T-helper 2 cell treated with Interferon-gamma antibody and Interleukin-4, amounts not matched to agents 5 μg/mL and 100 μg/mL, for 36 hours (primary cell): ENCODE measurements at regions not wholly inside any gene's neighbourhood (a gene's known extent, or its start where the extent isn't known, plus 50 kb on each side); places are given as distances from the start of the nearest gene placed in this dataset.
A peak's percentile ranks its signal among the peaks of the same experiment; 100 is the strongest.

Experiments
- DNase-seq: peaks from one replicate; pipeline ENCODE4 v3.0.0; 2021; ENCODE audit warnings: low spot score
- H3K27ac Mint-ChIP-seq: one replicate; pipeline ENCODE4 v1.8.0; 2021; ENCODE audit warnings: mild to moderate bottlenecking, mixed read lengths
- H3K27me3 Mint-ChIP-seq: one replicate; pipeline ENCODE4 v1.8.0; 2021; ENCODE audit warnings: low read depth, mixed read lengths
- H3K36me3 Mint-ChIP-seq: one replicate; pipeline ENCODE4 v1.8.0; 2021; ENCODE audit warnings: low read depth, mixed read lengths
- H3K4me1 Mint-ChIP-seq: one replicate; pipeline ENCODE4 v1.8.0; 2021; ENCODE audit warnings: low read depth, mixed read lengths
- H3K4me3 Mint-ChIP-seq: one replicate; pipeline ENCODE4 v1.8.0; 2022; ENCODE audit warnings: mild to moderate bottlenecking, moderate library complexity, mixed read lengths
- H3K9me3 Mint-ChIP-seq: one replicate; pipeline ENCODE4 v1.8.0; 2021; ENCODE audit warnings: mixed read lengths

DNA sequence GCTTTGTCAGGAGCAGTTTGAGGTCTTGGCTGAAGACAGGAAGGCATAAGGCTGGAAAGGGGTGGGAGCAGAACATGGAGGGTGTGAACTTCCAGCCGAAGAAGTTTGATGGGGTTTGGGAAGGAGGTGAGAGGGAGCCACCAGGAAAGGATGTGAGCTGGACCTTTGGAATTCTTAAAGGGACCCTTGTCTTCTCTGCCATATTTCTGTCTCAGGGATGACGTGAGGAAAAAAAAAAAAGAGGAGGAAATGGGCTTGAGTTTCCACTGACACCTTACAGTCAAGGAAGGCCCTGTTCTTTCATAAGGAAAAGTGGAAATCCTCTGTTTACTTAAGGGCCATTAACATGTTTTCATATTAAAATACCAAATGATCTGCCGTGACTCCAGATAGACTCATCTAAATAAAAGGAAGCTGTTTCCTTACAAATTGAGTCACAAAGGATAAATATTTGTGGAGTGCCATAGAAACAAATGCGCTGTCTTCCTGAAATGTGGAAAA lies 132.1 kb downstream of the PALM2AKAP2 start:
- Mint-ChIP-seq H3K36me3 (no peaks in the 10 kb centered on the region), H3K4me3 (no peak overlapping the region), H3K27me3 (no peaks in the 10 kb centered on the region), H3K27ac (no peak overlapping the region), H3K9me3 (no peaks in the 10 kb centered on the region), H3K4me1 (peaks cover 25% of the 10 kb centered on the region)
- DNase-seq, result no peak

DNA sequence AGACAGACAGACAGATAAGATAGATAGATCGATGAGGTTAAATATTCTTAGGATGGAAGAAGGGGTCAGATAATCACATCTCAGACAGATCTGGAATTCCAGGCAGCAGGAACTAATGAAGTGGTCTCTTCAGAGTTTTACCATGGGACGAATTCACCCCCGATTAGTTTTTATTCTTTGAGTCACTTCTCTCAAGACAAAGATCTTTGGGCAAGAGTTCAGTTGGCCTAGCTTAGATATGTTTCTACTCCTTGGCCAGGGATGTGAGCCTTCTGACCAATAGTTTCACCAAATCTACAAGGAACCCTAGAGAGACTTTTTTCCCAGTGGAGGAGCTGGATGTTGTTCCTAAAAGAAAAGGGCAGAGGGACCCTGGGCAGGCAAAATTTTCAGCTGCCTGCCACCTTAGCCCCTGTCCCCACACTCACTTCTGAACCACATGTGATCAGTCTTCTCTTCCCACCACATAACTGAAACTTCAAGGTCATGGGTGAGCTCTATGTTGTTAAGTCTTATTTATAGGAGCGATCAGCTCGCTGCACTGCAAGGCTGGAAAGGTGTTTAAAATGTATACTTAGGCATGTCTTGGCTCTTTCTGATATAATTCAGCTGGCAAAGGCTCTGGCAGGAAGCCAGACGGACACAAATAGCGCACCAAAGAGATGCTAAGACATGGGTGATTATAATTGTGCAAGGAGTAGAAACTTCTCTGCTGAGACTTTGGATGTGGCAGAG lies 132.9 kb downstream of the PALM2AKAP2 start:
- Mint-ChIP-seq H3K36me3 (no peaks in the 10 kb centered on the region), H3K9me3 (no peaks in the 10 kb centered on the region), H3K27ac (peak overlapping the region; percentile 19), H3K4me1 (peaks cover 24% of the 10 kb centered on the region), H3K4me3 (no peak overlapping the region), H3K27me3 (no peaks in the 10 kb centered on the region)
- DNase-seq, result no peak

DNA sequence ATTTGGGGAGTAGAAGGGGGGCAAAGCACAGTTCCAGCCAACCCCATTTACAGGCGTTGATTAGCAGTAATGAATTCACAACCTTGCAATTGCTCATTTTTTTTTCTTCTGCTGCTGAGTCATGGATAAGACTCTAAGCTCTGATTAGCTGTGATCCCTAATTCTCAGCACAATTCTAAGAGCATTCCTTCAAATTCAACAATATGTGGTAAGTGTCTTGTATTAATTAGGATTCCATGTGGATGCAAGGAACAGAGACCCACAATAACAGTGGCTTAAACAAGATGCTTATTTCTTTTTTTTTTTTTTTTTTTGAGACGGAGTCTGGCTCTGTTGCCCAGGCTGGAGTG lies 133.4 kb downstream of the PALM2AKAP2 start:
- Mint-ChIP-seq H3K9me3 (no peaks in the 10 kb centered on the region), H3K4me3 (no peak overlapping the region), H3K36me3 (no peaks in the 10 kb centered on the region)

DNA sequence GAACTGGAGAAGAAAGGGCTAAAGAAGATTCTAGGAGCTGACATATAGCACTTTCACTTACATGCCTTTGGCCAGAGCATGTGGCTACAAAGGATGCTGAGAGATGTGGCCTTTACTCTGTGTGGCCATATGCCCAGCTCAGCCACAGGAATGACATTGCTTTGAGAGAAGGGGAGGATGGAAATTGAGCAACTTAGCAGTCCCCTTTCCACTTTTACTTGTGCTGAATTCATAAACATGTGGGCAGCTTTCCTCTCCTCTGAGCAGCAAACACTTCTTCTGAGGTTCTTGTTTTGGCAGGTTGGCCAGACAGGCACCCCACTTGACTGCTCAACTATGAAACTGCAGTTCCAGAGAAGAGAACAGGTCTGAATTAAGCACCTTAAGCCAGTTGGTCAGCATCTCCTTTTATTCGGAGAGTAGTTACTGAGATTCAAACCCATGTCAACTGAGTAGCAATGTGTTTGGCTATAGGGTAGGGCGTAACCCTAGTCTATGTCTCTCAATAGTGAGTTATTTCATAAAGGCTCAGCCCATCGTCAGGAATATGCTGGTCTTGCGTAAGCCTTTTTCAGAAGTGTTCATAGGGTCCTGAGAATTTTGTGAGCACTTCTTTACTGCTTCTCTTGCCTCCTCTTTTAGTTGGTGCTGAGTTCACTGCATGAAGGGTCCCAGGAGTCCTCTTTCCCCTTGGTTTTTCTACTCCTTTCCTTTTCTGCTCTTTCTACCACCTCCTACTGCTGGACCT lies 134.5 kb downstream of the PALM2AKAP2 start:
- H3K36me3 Mint-ChIP-seq, result no peaks in the 10 kb centered on the region
- no peak overlapping the region for H3K4me3 Mint-ChIP-seq
- H3K27me3 Mint-ChIP-seq, result no peaks in the 10 kb centered on the region
- H3K9me3 Mint-ChIP-seq, result no peaks in the 10 kb centered on the region
- no peak overlapping the region for H3K27ac Mint-ChIP-seq
- H3K4me1 Mint-ChIP-seq, result peaks cover 36% of the 10 kb centered on the region
- no peak for DNase-seq

More for the DNA sequence above, 133.4 kb downstream of the PALM2AKAP2 start:
- no peaks in the 10 kb centered on the region for H3K27me3 Mint-ChIP-seq
- no peak for DNase-seq
- H3K27ac Mint-ChIP-seq, result peak overlapping the region; percentile 19
- H3K4me1 Mint-ChIP-seq, result peaks cover 29% of the 10 kb centered on the region

DNA sequence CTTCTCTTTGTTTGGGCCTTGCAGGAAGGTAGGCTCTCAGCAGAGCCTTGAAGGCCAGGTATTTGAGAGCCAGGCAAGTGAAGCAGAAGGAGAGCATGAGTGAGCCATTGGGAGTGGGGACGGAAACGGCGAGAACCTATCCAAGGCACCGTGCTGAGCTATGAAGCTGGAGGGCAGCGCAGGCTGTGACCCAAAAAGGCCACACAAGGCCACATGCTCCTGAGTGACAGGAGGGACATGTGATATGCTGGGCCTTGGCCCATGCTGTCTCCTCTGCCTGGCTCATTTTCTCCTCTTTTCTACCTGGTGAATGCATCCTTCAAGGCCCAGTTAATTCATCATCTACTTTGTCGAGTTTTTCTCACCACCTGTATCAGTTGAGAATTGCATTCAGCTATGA lies 136.3 kb downstream of the PALM2AKAP2 start:
- Mint-ChIP-seq H3K27me3 (no peaks in the 10 kb centered on the region), H3K36me3 (peaks cover 4% of the 10 kb centered on the region), H3K4me3 (no peak overlapping the region), H3K4me1 (peaks cover 48% of the 10 kb centered on the region), H3K27ac (peak overlapping the region; percentile 58), H3K9me3 (peaks cover 2% of the 10 kb centered on the region)
- DNase-seq, result no peak

DNA sequence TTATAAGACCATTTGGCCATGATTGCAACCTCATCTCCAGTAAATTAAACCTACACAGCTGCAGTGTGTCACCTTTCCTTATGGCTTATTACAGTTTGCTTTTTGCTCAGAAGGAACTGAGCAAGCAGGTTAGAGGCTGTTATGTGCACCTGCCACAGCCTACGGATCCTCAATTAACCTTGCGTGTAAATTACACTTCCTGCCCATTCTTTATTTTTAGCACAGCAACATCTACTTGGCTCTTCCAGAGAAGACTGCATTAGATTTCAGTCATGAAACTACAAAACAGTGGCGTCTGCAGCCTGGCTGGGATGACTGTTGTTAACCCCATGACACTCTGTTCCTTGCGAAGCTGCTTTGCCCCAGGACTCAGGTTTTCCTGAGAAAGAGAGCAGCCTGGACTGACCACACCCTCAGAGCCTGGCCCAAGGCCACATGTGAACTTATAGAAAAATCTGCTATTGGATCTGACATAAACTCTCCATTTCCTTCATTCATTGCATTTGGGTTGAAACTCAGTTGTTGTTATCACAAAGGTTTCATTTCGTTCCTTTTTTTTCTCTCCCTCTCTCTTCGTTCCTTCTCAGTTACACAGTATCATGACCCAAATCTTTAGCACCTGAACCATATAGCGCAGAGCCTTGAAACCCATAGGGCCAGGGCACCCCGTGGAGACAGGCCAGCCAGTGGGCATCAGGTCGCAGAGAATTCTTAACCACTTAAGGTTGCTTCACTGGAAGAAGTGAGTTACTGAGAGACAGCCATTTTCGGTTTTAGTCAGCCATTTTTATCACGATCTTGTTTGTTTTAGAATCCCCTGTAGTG lies 138.6 kb downstream of the PALM2AKAP2 start:
- peak; percentile 79 for DNase-seq
- Mint-ChIP-seq H3K4me3 (peak overlapping the region; percentile 76), H3K27ac (peak overlapping the region; percentile 96), H3K36me3 (peaks cover 4% of the 10 kb centered on the region), H3K4me1 (peaks cover 57% of the 10 kb centered on the region), H3K27me3 (no peaks in the 10 kb centered on the region), H3K9me3 (peaks cover 2% of the 10 kb centered on the region)

DNA sequence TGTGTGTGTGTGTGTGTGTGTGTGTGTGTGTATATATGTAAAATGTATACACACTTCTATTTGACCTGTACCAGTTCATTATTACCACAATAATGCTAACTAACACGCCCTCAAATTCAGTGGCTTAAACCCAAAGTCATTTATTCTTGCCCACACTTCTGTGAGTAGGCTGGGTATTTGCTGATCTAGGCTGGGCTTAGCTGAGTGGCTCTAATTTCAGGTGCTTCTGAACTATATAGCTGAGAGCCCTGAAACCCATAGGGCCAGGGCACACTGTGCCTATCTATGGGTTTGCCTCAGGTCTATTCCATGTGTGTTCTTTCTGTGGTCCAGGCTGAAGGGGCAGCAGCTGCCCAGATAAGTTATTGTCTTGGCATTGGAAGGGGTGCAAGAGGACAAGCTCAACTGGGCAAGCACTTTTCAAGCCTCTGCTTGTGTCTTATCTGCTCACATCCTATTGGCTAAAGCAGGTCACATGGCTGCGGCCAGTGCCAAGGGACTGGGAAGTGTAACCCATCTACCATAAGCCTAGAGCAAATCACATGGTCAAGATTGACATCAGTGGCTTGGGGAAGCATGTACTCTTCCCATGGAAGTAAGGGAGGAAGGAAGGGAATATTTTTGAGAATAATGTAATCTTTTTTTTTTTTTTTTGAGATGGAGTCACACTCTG lies 139.9 kb downstream of the PALM2AKAP2 start:
- Mint-ChIP-seq H3K9me3 (peaks cover 2% of the 10 kb centered on the region), H3K4me3 (peak overlapping the region; percentile 45), H3K36me3 (peaks cover 4% of the 10 kb centered on the region), H3K27ac (peak overlapping the region; percentile 82), H3K27me3 (no peaks in the 10 kb centered on the region), H3K4me1 (peaks cover 53% of the 10 kb centered on the region)
- no peak for DNase-seq

DNA sequence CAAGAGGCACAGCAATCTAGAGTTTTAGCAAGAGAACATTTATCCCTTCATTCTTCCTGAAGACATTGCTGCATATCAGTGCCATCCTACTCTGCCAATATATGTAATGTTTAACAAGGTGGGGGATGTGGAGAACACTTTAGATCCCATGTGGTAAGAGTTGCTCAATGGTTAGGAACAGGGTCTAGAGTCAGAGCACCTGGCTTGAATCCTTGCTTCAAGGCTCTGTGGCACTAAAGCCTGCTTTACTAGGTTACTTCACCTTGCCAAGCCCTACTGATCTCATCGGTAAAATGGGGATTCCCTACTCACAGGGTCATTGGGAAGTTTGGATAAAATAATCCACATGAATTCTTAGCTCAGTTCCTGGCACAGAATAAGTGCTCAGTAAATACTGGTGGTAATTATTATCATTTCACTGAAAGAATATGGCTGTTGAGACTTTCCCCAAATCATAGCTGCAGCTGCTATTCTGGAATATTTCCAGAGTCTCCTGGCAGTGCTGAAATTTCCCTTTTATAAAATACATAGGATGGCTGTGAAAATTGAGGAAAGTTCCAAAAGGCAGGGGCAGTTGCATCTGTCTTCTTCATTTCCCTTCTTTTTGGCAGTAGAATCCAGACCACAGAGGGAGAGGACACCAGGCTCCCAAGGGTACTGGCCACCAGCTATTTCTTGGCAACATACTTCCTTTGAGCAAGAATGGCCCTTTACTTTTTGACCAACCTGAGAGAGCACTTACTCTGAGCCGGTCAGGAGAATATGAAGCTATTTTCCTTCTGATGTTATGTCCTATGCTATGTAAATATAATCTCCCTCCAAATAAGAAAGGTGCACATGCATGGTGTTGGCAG lies 142.8 kb downstream of the PALM2AKAP2 start:
- Mint-ChIP-seq H3K27ac (no peak overlapping the region), H3K36me3 (peaks cover 4% of the 10 kb centered on the region), H3K9me3 (peaks cover 2% of the 10 kb centered on the region), H3K4me1 (peaks cover 58% of the 10 kb centered on the region), H3K4me3 (no peak overlapping the region), H3K27me3 (no peaks in the 10 kb centered on the region)
- no peak for DNase-seq

DNA sequence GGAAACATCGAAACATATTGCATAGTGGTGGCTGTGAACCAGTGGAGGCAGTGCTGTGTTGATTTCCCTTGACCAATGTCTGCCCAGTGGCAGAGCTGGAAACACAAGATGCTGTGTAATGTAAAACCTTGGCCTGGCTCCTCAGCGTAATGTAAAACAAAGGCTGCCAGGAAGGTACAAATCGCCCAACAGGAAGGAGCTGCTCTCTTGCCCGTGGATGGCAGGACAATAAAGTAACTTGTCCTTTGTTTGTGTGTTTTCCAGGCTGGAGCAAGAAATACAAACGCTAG lies 143.4 kb downstream of the PALM2AKAP2 start:
- H3K4me3 Mint-ChIP-seq, result no peak overlapping the region
- H3K9me3 Mint-ChIP-seq, result peaks cover 2% of the 10 kb centered on the region
- no peaks in the 10 kb centered on the region for H3K27me3 Mint-ChIP-seq
- no peak overlapping the region for H3K27ac Mint-ChIP-seq
- no peak for DNase-seq
- peaks cover 4% of the 10 kb centered on the region for H3K36me3 Mint-ChIP-seq
- H3K4me1 Mint-ChIP-seq, result peaks cover 58% of the 10 kb centered on the region

DNA sequence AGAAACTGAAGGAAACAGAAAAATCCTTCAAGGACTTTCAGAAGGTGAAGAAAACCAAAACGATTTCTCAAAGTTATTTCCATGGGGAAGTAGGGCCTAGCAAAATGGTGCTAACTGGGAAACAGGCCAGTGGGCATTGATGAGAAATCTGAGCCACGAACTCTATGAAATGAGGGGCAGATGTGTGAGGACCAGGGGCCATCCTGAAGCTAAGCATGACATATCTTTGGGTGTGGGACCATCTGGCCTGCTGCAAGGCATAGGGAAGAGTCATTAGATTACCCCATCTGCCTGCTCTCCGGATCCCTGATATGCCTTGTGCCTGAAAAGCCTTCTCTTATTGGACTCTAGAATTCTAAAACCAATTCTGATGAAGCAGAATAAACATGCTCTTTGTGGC lies 143.8 kb downstream of the PALM2AKAP2 start:
- Mint-ChIP-seq H3K27me3 (no peaks in the 10 kb centered on the region), H3K27ac (no peak overlapping the region), H3K9me3 (peaks cover 2% of the 10 kb centered on the region), H3K4me1 (peaks cover 57% of the 10 kb centered on the region), H3K36me3 (peaks cover 4% of the 10 kb centered on the region), H3K4me3 (no peak overlapping the region)
- DNase-seq, result no peak

DNA sequence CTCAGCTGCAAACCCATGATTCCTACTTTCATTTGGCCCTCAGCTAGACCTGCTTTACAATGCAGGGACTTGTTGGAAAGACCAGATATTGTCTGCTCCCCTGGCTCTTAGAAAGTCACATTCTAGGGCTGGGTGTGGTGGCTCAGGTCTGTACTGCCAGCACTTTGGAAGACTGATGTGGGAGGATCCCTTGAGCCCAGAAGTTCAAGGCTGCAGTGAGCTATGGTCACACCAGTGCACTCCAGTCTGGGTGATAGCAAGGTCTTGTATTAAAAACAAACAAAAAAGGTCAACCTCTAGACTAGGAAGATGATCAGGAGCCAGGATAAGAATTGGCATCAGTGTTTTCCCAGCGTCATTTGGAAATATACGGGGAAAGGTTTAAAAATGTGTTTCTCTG lies 145.8 kb downstream of the PALM2AKAP2 start:
- DNase-seq, result no peak
- Mint-ChIP-seq H3K27me3 (no peaks in the 10 kb centered on the region), H3K4me3 (no peak overlapping the region), H3K27ac (no peak overlapping the region), H3K36me3 (peaks cover 2% of the 10 kb centered on the region), H3K4me1 (peaks cover 52% of the 10 kb centered on the region), H3K9me3 (no peaks in the 10 kb centered on the region)

DNA sequence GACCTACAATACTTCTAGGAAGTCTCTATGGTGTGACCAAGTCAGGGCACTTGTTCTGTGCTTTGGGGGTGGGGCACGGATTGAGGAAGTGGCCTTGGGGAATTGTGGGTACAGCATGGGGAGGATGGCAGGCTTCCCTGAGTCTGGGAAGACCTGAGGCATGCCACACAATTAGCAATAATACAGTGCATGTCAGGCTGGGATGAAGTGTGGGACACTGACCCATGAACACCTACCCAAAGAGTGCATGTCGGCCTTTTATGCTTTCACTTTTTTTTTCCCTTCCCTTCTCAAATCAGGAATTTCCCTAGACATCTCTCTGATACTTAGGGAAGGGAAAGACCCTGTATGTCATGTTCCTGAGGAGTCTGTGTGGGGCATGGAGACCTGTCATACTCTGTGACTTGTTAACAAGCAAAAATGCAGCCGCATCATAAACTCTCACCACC lies 146.4 kb downstream of the PALM2AKAP2 start:
- Mint-ChIP-seq H3K9me3 (no peaks in the 10 kb centered on the region), H3K36me3 (no peaks in the 10 kb centered on the region), H3K4me1 (peaks cover 46% of the 10 kb centered on the region), H3K4me3 (no peak overlapping the region), H3K27me3 (no peaks in the 10 kb centered on the region), H3K27ac (no peak overlapping the region)
- DNase-seq, result no peak

DNA sequence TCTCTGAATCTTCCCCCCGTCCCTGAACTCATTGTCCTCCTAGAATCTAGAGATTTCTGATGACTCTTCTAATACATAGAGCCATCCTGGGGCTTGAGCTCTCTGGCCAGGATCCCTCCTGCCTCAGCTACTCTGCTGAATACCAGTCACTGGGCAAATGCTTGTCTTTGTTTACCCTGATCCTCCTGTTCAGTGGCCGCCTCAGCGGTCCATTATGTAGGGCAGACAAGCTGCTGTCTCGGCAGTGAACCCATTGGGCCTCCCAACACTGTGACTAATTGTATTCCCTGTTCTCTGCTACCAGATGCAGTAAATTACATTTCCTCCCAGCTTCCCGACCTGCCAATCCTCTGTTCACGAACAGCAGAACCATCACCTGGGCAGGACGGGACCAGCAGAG lies 151.6 kb downstream of the PALM2AKAP2 start:
- DNase-seq, result no peak

More for the DNA sequence above, 151.6 kb downstream of the PALM2AKAP2 start:
- Mint-ChIP-seq H3K4me3 (no peak overlapping the region), H3K27me3 (no peaks in the 10 kb centered on the region), H3K27ac (no peak overlapping the region), H3K4me1 (peaks cover 63% of the 10 kb centered on the region), H3K36me3 (no peaks in the 10 kb centered on the region), H3K9me3 (peaks cover 4% of the 10 kb centered on the region)
